ENCODE measurements at regions not wholly inside any gene's neighbourhood (a gene's known extent, or its start where the extent isn't known, plus 50 kb on each side); places are given as distances from the start of the nearest gene placed in this dataset.
"Not testable (repeated sequence)": the region's sequence is repeated elsewhere in the genome, so short reads cannot be mapped to it uniquely, and the experiment has no call there.

- no peak for DNase-seq (ENCODE audit: low read depth)
Measured at GRCh38 chr10:86579883-86580520, 58.4 kb upstream of the WAPL start.

GRCh38 chr10:86580521-86580891 lies 58.9 kb upstream of the WAPL start:
- DNase-seq (ENCODE audit: low read depth) = no peak

GRCh38 chr10:86583983-86584382 lies 62.4 kb upstream of the WAPL start:
- DNase-seq (ENCODE audit: low read depth) = no peak

GRCh38 chr10:86585037-86585929 lies 63.7 kb upstream of the WAPL start:
- no peak for DNase-seq (ENCODE audit: low read depth)

- no peak for DNase-seq (ENCODE audit: low read depth)
Measured at GRCh38 chr10:86586516-86586915, 64.9 kb upstream of the WAPL start.

GRCh38 chr10:86588781-86589180 lies 65.6 kb upstream of the OPN4 start:
- not testable (repeated sequence) for DNase-seq (ENCODE audit: low read depth)

- DNase-seq (ENCODE audit: low read depth) = no peak
Measured at GRCh38 chr10:86591436-86591835, 62.9 kb upstream of the OPN4 start.

GRCh38 chr10:86592413-86592812 lies 61.9 kb upstream of the OPN4 start:
- no peak for DNase-seq (ENCODE audit: low read depth)

- DNase-seq (ENCODE audit: low read depth) = peak; percentile 47
Measured at GRCh38 chr10:86594535-86594934, 59.8 kb upstream of the OPN4 start.

- no peak for DNase-seq (ENCODE audit: low read depth)
Measured at GRCh38 chr10:86595496-86595895, 58.9 kb upstream of the OPN4 start.

- DNase-seq (ENCODE audit: low read depth) = no peak
Measured at GRCh38 chr10:86596266-86596665, 58.1 kb upstream of the OPN4 start.

GRCh38 chr10:86597306-86597705 lies 57.0 kb upstream of the OPN4 start:
- DNase-seq (ENCODE audit: low read depth) = no peak

GRCh38 chr10:86598151-86598550 lies 56.2 kb upstream of the OPN4 start:
- DNase-seq (ENCODE audit: low read depth) = no peak

GRCh38 chr10:86599041-86599440 lies 55.3 kb upstream of the OPN4 start:
- no peak for DNase-seq (ENCODE audit: low read depth)

GRCh38 chr10:86599729-86600128 lies 54.6 kb upstream of the OPN4 start:
- DNase-seq (ENCODE audit: low read depth) = no peak

GRCh38 chr10:86600296-86600695 lies 54.1 kb upstream of the OPN4 start:
- no peak for DNase-seq (ENCODE audit: low read depth)

- no peak for DNase-seq (ENCODE audit: low read depth)
Measured at GRCh38 chr10:86601956-86602602, 52.3 kb upstream of the OPN4 start.

- no peak for DNase-seq (ENCODE audit: low read depth)
Measured at GRCh38 chr10:86603256-86603655, 51.1 kb upstream of the OPN4 start.
